H9 (cell line): ENCODE measurements at regions not wholly inside any gene's neighbourhood (a gene's known extent, or its start where the extent isn't known, plus 50 kb on each side); places are given as distances from the start of the nearest gene placed in this dataset.

Source experiments
- DNase-seq: peaks from one replicate; pipeline ENCODE4 v3.0.0-alpha.2; 2017
- H2AFZ ChIP-seq: one replicate; pipeline ENCODE4 v1.6.1; 2013; ENCODE audit warnings: mild to moderate bottlenecking, low read length, control low read depth, moderate library complexity
- H2AK5ac ChIP-seq: 2 replicates; pipeline ENCODE4 v1.6.1; 2013; ENCODE audit warnings: low read length, control low read depth, mixed read lengths; ENCODE audit not compliant: insufficient read length
- H2BK120ac ChIP-seq: one replicate; pipeline ENCODE4 v1.6.1; 2013; ENCODE audit warnings: low read depth, mild to moderate bottlenecking, low read length, control low read depth, inconsistent platforms; ENCODE audit not compliant: poor library complexity, severe bottlenecking
- H2BK12ac ChIP-seq: 2 replicates; pipeline ENCODE4 v1.6.1; 2013; ENCODE audit warnings: low read length, control low read depth, mixed read lengths, low read depth; ENCODE audit not compliant: insufficient read length
- H2BK15ac ChIP-seq: 2 replicates; pipeline ENCODE4 v1.6.1; 2013; ENCODE audit warnings: low read depth, low read length, control low read depth
- H2BK20ac ChIP-seq: one replicate; pipeline ENCODE4 v1.6.1; 2013; ENCODE audit warnings: low read depth, mild to moderate bottlenecking, low read length, control low read depth, inconsistent platforms; ENCODE audit not compliant: poor library complexity, severe bottlenecking
- H2BK5ac ChIP-seq: 2 replicates; pipeline ENCODE4 v1.6.1; 2013; ENCODE audit warnings: low read length, control low read depth, mixed read lengths; ENCODE audit not compliant: insufficient read length
- H3K14ac ChIP-seq: 2 replicates; pipeline ENCODE4 v1.6.1; 2013; ENCODE audit warnings: low read length, control low read depth; ENCODE audit not compliant: insufficient read depth
- H3K18ac ChIP-seq: 2 replicates; pipeline ENCODE4 v1.6.1; 2013; ENCODE audit warnings: low read depth, mild to moderate bottlenecking, mixed read lengths, low read length, control low read depth; ENCODE audit not compliant: insufficient read length
- H3K23ac ChIP-seq: 2 replicates; pipeline ENCODE4 v1.6.1; 2013; ENCODE audit warnings: low read length, control low read depth, mixed read lengths, low read depth; ENCODE audit not compliant: insufficient read length
- H3K23me2 ChIP-seq: 2 replicates; pipeline ENCODE4 v1.6.1; 2013; ENCODE audit warnings: low read depth, mild to moderate bottlenecking, mixed read lengths, low read length, control low read depth; ENCODE audit not compliant: insufficient read length, poor library complexity, severe bottlenecking
- H3K27ac ChIP-seq: 2 replicates; pipeline ENCODE4 v1.5.1; 2013; ENCODE audit warnings: low read length, control low read depth, mixed read lengths, low read depth; ENCODE audit not compliant: insufficient read length
- H3K27me3 ChIP-seq: 2 replicates; pipeline ENCODE4 v1.6.1; 2013; ENCODE audit warnings: low read length, control low read depth, inconsistent platforms; ENCODE audit not compliant: insufficient read depth
- H3K4ac ChIP-seq: 2 replicates; pipeline ENCODE4 v1.6.1; 2013; ENCODE audit warnings: low read depth, mild to moderate bottlenecking, control low read depth, inconsistent platforms, low read length, moderate library complexity
- H3K4me1 ChIP-seq: 2 replicates; pipeline ENCODE4 v1.6.1; 2013; ENCODE audit warnings: low read length, control low read depth, inconsistent platforms; ENCODE audit not compliant: insufficient read depth
- H3K4me2 ChIP-seq: 2 replicates; pipeline ENCODE4 v1.6.1; 2013; ENCODE audit warnings: low read length, control low read depth, mixed read lengths; ENCODE audit not compliant: insufficient read length, insufficient read depth
- H3K56ac ChIP-seq: 2 replicates; pipeline ENCODE4 v1.6.1; 2013; ENCODE audit warnings: low read depth, mild to moderate bottlenecking, mixed read lengths, low read length, control low read depth; ENCODE audit not compliant: insufficient read length
- H3K79me1 ChIP-seq: 2 replicates; pipeline ENCODE4 v1.6.1; 2013; ENCODE audit warnings: low read depth, mild to moderate bottlenecking, moderate library complexity, low read length, control low read depth, inconsistent platforms; ENCODE audit not compliant: insufficient read depth, poor library complexity, severe bottlenecking
- H3K79me2 ChIP-seq: 2 replicates; pipeline ENCODE4 v1.6.1; 2013; ENCODE audit warnings: low read length, control low read depth, inconsistent platforms; ENCODE audit not compliant: insufficient read depth
- H3K9ac ChIP-seq: 2 replicates; pipeline ENCODE4 v1.6.1; 2013; ENCODE audit warnings: low read length, control low read depth, mixed read lengths; ENCODE audit not compliant: insufficient read length; ENCODE audit errors: extremely low read depth
- H3K9me3 ChIP-seq: one replicate; pipeline ENCODE4 v1.6.1; 2013; ENCODE audit warnings: low read depth, low read length, inconsistent platforms; ENCODE audit not compliant: control insufficient read depth
- H3T11ph ChIP-seq: one replicate; pipeline ENCODE4 v1.6.1; 2013; ENCODE audit warnings: mild to moderate bottlenecking, low read length, control low read depth, inconsistent platforms
- H4K20me1 ChIP-seq: one replicate; pipeline ENCODE4 v1.6.1; 2013; ENCODE audit not compliant: control insufficient read depth, insufficient read length, insufficient read depth
- H4K5ac ChIP-seq: 2 replicates; pipeline ENCODE4 v1.6.1; 2013; ENCODE audit warnings: low read depth, mild to moderate bottlenecking, mixed read lengths, low read length, control low read depth; ENCODE audit not compliant: insufficient read length
- H4K8ac ChIP-seq: replicated peaks from 2 replicates; pipeline ENCODE4 v1.6.1; 2013; ENCODE audit warnings: low read length, control low read depth, mixed read lengths, low read depth; ENCODE audit not compliant: insufficient read length
- H4K91ac ChIP-seq: 2 replicates; pipeline ENCODE4 v1.6.1; 2013; ENCODE audit warnings: low read depth, mild to moderate bottlenecking, moderate library complexity, mixed read lengths, low read length, control low read depth; ENCODE audit not compliant: insufficient read length
- H3K27ac Mint-ChIP-seq, 3 experiments: 2 replicates in 2 of 3; 3 replicates in 1 of 3; pipeline ENCODE4 v1.8.0; 2020 to 2021; ENCODE audit warnings: mixed read lengths in 3 of 3, mild to moderate bottlenecking in 1 of 3, moderate library complexity in 1 of 3
- H3K27me3 Mint-ChIP-seq: 2 replicates; pipeline ENCODE4 v1.8.0; 2021; ENCODE audit warnings: low read depth, mild to moderate bottlenecking, moderate library complexity, mixed read lengths
- H3K36me3 Mint-ChIP-seq, 3 experiments: 2 replicates in 2 of 3; 3 replicates in 1 of 3; pipeline ENCODE4 v1.8.0; 2020 to 2021; ENCODE audit warnings: low read depth in 3 of 3, mixed read lengths in 3 of 3; ENCODE audit not compliant: insufficient read depth in 1 of 3
- H3K4me1 Mint-ChIP-seq, 2 experiments: 2 replicates each; pipeline ENCODE4 v1.8.0; 2020; ENCODE audit warnings: mixed read lengths in 2 of 2
- H3K4me3 Mint-ChIP-seq, 2 experiments: 2 replicates in 1 of 2; 3 replicates in 1 of 2; pipeline ENCODE4 v1.8.0; 2020 to 2021; ENCODE audit warnings: mild to moderate bottlenecking in 2 of 2, mixed read lengths in 2 of 2, moderate library complexity in 1 of 2
- H3K9me3 Mint-ChIP-seq, 2 experiments: 2 replicates in 1 of 2; 3 replicates in 1 of 2; pipeline ENCODE4 v1.8.0; 2020; ENCODE audit warnings: mild to moderate bottlenecking in 2 of 2, mixed read lengths in 2 of 2, moderate library complexity in 1 of 2
- WGBS: extraction: QIAGEN DNeasy Blood & Tissue Kit; methylation state at CpG from one replicate; pipeline ENCODE4 v1.1.7; 2013; ENCODE audit warnings: missing lambda C conversion rate, low lambda C conversion rate, mixed read lengths; ENCODE audit not compliant: insufficient read length; ENCODE audit errors: extremely low coverage; 5-methylcytosine and 5-hydroxymethylcytosine counted together
- TF ChIP-seq, protein P1 (sequence below): fragments of 200-600 bp; sonication (generic); conservative IDR thresholded peaks from 3 replicates; pipeline ENCODE4 v1.8.0; 2021; ENCODE audit warnings: antibody characterized with exemption, mild to moderate bottlenecking

DNA sequence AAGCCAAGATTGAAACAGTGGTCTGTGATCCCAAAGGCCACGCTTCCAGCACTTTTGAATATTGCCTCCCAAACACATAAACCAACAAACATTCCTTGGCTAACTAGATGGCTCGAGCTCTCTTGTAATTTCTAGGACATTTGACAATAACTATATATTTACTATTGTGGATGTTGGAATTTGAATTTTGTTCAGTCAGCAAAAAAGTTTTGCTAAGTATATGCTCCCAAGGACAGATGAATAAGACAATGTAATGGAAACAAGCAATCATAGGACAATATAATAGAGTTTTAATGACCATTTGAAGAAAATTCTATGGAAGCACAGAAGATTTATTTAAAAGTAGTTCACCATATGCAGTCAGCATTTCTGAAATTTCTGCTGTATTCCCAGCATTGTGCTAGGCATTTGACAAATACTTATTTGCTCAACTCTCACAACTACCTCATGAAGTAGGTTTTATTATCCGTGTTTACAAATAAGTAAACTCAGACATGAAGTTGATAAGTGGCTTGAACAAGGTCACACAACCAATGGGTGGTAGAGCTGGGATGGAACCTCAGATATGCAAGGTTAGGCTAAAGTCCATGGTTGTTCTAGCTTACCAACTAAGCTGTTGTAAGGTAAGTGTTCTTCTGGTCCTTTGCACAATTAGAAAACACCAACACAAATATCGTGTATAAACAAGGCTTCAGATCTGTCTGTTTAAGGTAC, 205.1 kb downstream of the NUFIP1 start:
- H3K79me2 ChIP-seq = no peaks in the 10 kb centered on the region
- Mint-ChIP-seq H3K9me3 (no peaks in the 10 kb centered on the region), H3K4me3 (no peak overlapping the region), H3K36me3 (no peaks in the 10 kb centered on the region), H3K27me3 (no peaks in the 10 kb centered on the region; the same call in 1 of the 2 replicates), H3K4me1 (no peaks in the 10 kb centered on the region), H3K27ac (no peak overlapping the region)
- no peak overlapping the region for H4K5ac ChIP-seq
- H3K4ac ChIP-seq = no peak overlapping the region
- no peak overlapping the region for H3T11ph ChIP-seq
- no peak overlapping the region for H3K56ac ChIP-seq
- no peaks in the 10 kb centered on the region for H4K20me1 ChIP-seq
- no peak overlapping the region for H3K4me2 ChIP-seq
- no peak overlapping the region for H3K27ac ChIP-seq
- no peak for DNase-seq
- no peak overlapping the region for H2BK15ac ChIP-seq
- no peak overlapping the region for H2BK12ac ChIP-seq
- no peaks in the 10 kb centered on the region for H3K23me2 ChIP-seq
- H2AK5ac ChIP-seq = no peak overlapping the region
- no peak overlapping the region for H3K18ac ChIP-seq
- H3K79me1 ChIP-seq = no peaks in the 10 kb centered on the region
- no peak overlapping the region for H3K23ac ChIP-seq
- H2BK120ac ChIP-seq = no peak overlapping the region
- TF ChIP-seq, protein P1, sequence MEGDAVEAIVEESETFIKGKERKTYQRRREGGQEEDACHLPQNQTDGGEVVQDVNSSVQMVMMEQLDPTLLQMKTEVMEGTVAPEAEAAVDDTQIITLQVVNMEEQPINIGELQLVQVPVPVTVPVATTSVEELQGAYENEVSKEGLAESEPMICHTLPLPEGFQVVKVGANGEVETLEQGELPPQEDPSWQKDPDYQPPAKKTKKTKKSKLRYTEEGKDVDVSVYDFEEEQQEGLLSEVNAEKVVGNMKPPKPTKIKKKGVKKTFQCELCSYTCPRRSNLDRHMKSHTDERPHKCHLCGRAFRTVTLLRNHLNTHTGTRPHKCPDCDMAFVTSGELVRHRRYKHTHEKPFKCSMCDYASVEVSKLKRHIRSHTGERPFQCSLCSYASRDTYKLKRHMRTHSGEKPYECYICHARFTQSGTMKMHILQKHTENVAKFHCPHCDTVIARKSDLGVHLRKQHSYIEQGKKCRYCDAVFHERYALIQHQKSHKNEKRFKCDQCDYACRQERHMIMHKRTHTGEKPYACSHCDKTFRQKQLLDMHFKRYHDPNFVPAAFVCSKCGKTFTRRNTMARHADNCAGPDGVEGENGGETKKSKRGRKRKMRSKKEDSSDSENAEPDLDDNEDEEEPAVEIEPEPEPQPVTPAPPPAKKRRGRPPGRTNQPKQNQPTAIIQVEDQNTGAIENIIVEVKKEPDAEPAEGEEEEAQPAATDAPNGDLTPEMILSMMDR = no peak
- WGBS = no CpG with 5 or more reads among the region's 4 CpGs
- no peak overlapping the region for H3K14ac ChIP-seq
- H2BK5ac ChIP-seq = no peak overlapping the region
- no peak overlapping the region for H4K91ac ChIP-seq
- no peaks in the 10 kb centered on the region for H3K4me1 ChIP-seq
- H4K8ac ChIP-seq = no peak overlapping the region
- no peak overlapping the region for H2BK20ac ChIP-seq
- no peaks in the 10 kb centered on the region for H3K27me3 ChIP-seq
- no peak overlapping the region for H3K9ac ChIP-seq
- no peak overlapping the region for H2AFZ ChIP-seq
- H3K9me3 ChIP-seq = no peaks in the 10 kb centered on the region
